Heart right ventricle (tissue), 16 donors: ENCODE measurements at regions not wholly inside any gene's neighbourhood (a gene's known extent, or its start where the extent isn't known, plus 50 kb on each side); places are given as distances from the start of the nearest gene placed in this dataset.

Experiments
- ATAC-seq, 8 donors: fragments of 200-7000 bp; cut with Tn5 transposase; one replicate each; pipeline ENCODE4 v1.9.1; 2020; ENCODE audit warnings: mild to moderate bottlenecking in 8 of 8, moderate library complexity in 8 of 8, moderate number of reproducible peaks in 1 of 8
- DNase-seq, 2 donors: peaks; one replicate each; pipeline ENCODE4 v3.0.0-alpha.2; 2020
- H3K27ac ChIP-seq, 10 donors: fragments of 200-600 bp; sonication (generic) in 2 of 10; one replicate each; pipeline versions ENCODE4 v1.5.0 to v1.8.0; 2020 to 2022; ENCODE audit warnings: mild to moderate bottlenecking in 3 of 10
- H3K27me3 ChIP-seq, 7 donors: fragments of 200-600 bp; one replicate each; pipeline ENCODE4 v1.8.0; 2021 to 2022; ENCODE audit warnings: mild to moderate bottlenecking in 2 of 7
- H3K36me3 ChIP-seq, 9 donors: fragments of 200-600 bp; sonication (generic) in 1 of 9; one replicate each; pipeline versions ENCODE4 v1.5.0 to v1.8.0; 2020 to 2022; ENCODE audit warnings: mild to moderate bottlenecking in 2 of 9
- H3K4me1 ChIP-seq, 9 donors: fragments of 200-600 bp; sonication (generic) in 1 of 9; one replicate each; pipeline versions ENCODE4 v1.5.0 to v1.8.0; 2020 to 2022; ENCODE audit warnings: mild to moderate bottlenecking in 4 of 9
- H3K4me3 ChIP-seq, 10 donors: fragments of 200-600 bp; sonication (generic) in 2 of 10; one replicate each; pipeline versions ENCODE4 v1.5.0 to v1.8.0; 2020 to 2022; ENCODE audit warnings: mild to moderate bottlenecking in 7 of 10, moderate library complexity in 2 of 10
- H3K9me3 ChIP-seq, 11 donors: fragments of 200-600 bp in 10 of 11; sonication (generic) in 2 of 11; one replicate each; pipeline versions ENCODE4 v1.5.0 to v1.8.0; 2013 to 2022; ENCODE audit warnings: mild to moderate bottlenecking in 2 of 11, control low read depth in 1 of 11, moderate library complexity in 1 of 11
- CTCF ChIP-seq, 9 donors: fragments of 200-600 bp; sonication (generic) in 2 of 9; IDR thresholded peaks; one replicate each; pipeline versions ENCODE4 v1.5.0 to v1.8.0; 2021 to 2022; ENCODE audit warnings: antibody characterized with exemption in 9 of 9, mild to moderate bottlenecking in 5 of 9, moderate library complexity in 1 of 9
- WGBS, 2 donors: extraction: QIAGEN DNeasy Blood & Tissue Kit; methylation state at CpG; one replicate each; pipeline ENCODE4 v1.1.7; 2013; ENCODE audit warnings: inconsistent platforms in 1 of 2; 5-methylcytosine and 5-hydroxymethylcytosine counted together
- intact Hi-C, 10 donors: fragments of 100-400 bp; cut with DNase I; formaldehyde crosslinking; loops; one replicate each; pipeline versions ENCODE4 v1.11.1 to v1.14.2; 2022
- donor health status: Arrhythmogenic right ventricular cardiomyopathy.
- donor health status: ischemic (EF 13 %, LVEDD 7.1; RV severe dilation, severe dysfunction).
- donor health status: healthy with polysubstance abuse.
- donor health status: DM: no; HTN: yes; CAD: no.
- donor health status: DM: no; HTN: no; CAD: no.
- donor health status: ischemic (EF 25% LVEDD 6.9; RV normal size, moderate dysfunction).
- donor health status: ischemic (EF 25% LVEDD 5.7; RV mildly dilated, moderate dysfunction).
- donor health status: healthy.
- donor health status: DM: yes; HTN: yes; CAD: no.
- donor health status: Ischemic cardiomyopathy.
- donor health status: ischemic (EF 35%, LVEDD 5.7; RV mildly dilated, moderate dysfunction).
- donor health status: nonischemic (EF 11% LVEDD 7.7; RV severe dilation, severe dysfunction).
- donor health status: DM: yes; HTN: yes; CAD: no.
- donor health status: PGD.
- donor health status: ischemic (EF 29% LVEDD 5.4; RV normal size, mild dysfunction).
- donor health status: nonischemic (EF 23%, LVEDD 6.1; RV moderate dilation, normal function).

GRCh38 chr10:90975096-90975495 lies 54.2 kb upstream of the ANKRD1 start:
- H3K36me3 ChIP-seq: no peaks in the 10 kb centered on the region
- 70 to 74% methylated on average over 1 of the region's 1 CpG for WGBS, 2 donors
- H3K4me3 ChIP-seq: no peak overlapping the region
- DNase-seq (no peak), ATAC-seq (no peak)
- TF ChIP-seq CTCF (IDR thresholded peaks at IDR 0.05): no peak
- H3K27me3 ChIP-seq: no peaks in the 10 kb centered on the region
- peaks cover 0 to 9% (median 0%) of the 10 kb centered on the region in 11 donors for H3K9me3 ChIP-seq
- peaks cover 0 to 9% (median 0%) of the 10 kb centered on the region in 9 donors for H3K4me1 ChIP-seq
- no peak overlapping the region for H3K27ac ChIP-seq
- intact Hi-C loops: no loop called here

- Histone ChIP-seq H3K27me3 (no peaks in the 10 kb centered on the region), H3K4me3 (no peak overlapping the region), H3K4me1 (peaks cover 0 to 6% (median 0%) of the 10 kb centered on the region in 9 donors), H3K9me3 (peaks cover 0 to 9% (median 0%) of the 10 kb centered on the region in 11 donors), H3K27ac (no peak overlapping the region), H3K36me3 (no peaks in the 10 kb centered on the region)
- ATAC-seq (no peak), DNase-seq (no peak)
- intact Hi-C loops: no loop called here
- 93 to 98% methylated on average over 3 of the region's 3 CpGs for WGBS, 2 donors
- no peak for TF ChIP-seq CTCF (IDR thresholded peaks at IDR 0.05)
These were observed 56.4 kb upstream of the ANKRD1 start for GRCh38 chr10:90977162-90977854.

GRCh38 chr10:90977855-90978486 lies 57.1 kb upstream of the ANKRD1 start:
- Histone ChIP-seq H3K9me3 (peaks cover 0 to 9% (median 0%) of the 10 kb centered on the region in 11 donors), H3K27me3 (no peaks in the 10 kb centered on the region), H3K36me3 (no peaks in the 10 kb centered on the region), H3K27ac (no peak overlapping the region), H3K4me3 (no peak overlapping the region), H3K4me1 (peaks cover 0 to 6% (median 0%) of the 10 kb centered on the region in 9 donors)
- WGBS, 2 donors: 82 to 90% methylated on average over 3 of the region's 3 CpGs
- intact Hi-C loops: no loop called here
- ATAC-seq (no peak), DNase-seq (no peak)
- TF ChIP-seq CTCF (IDR thresholded peaks at IDR 0.05): no peak

GRCh38 chr10:90982406-90983008 lies 61.6 kb upstream of the ANKRD1 start:
- ATAC-seq (no peak), DNase-seq (no peak)
- peak overlapping the region in 2 of 10 donors; percentile 2 to 80 for H3K27ac ChIP-seq
- H3K9me3 ChIP-seq: no peaks in the 10 kb centered on the region
- no peak for TF ChIP-seq CTCF (IDR thresholded peaks at IDR 0.05)
- H3K36me3 ChIP-seq: no peaks in the 10 kb centered on the region
- peaks cover 0 to 42% (median 13%) of the 10 kb centered on the region in 9 donors for H3K4me1 ChIP-seq
- 85 to 88% methylated on average over 10 of the region's 10 CpGs for WGBS, 2 donors
- H3K27me3 ChIP-seq: no peaks in the 10 kb centered on the region
- no peak overlapping the region for H3K4me3 ChIP-seq
- intact Hi-C loops: no loop called here
